ENCODE measurements at regions not wholly inside any gene's neighbourhood (a gene's known extent, or its start where the extent isn't known, plus 50 kb on each side); places are given as distances from the start of the nearest gene placed in this dataset.
"Not testable (repeated sequence)": the region's sequence is repeated elsewhere in the genome, so short reads cannot be mapped to it uniquely, and the experiment has no call there.

- TF ChIP-seq CTCF (conservative IDR thresholded peaks at IDR 0.05; ENCODE audit: low read depth, low read length); EZH2 (IDR thresholded peaks at IDR 0.05; ENCODE audit: low read length, unreplicated experiment); EZH2phosphoT487 (IDR thresholded peaks at IDR 0.05; ENCODE audit: borderline replicate concordance, low read length): not testable (repeated sequence)
Observed at GRCh38 chr17:20933040-20933439, 109.8 kb downstream of the USP22 start.
